ENCODE measurements at regions not wholly inside any gene's neighbourhood (a gene's known extent, or its start where the extent isn't known, plus 50 kb on each side); places are given as distances from the start of the nearest gene placed in this dataset.
A peak's percentile ranks its signal among the peaks of the same experiment; 100 is the strongest.
"Not testable (repeated sequence)": the region's sequence is repeated elsewhere in the genome, so short reads cannot be mapped to it uniquely, and the experiment has no call there.

- no peak for DNase-seq
Measured at GRCh38 chr15:75100679-75101078, 77.3 kb downstream of the PPCDC start.

- peak; percentile 89 to 92 for DNase-seq
Measured at GRCh38 chr15:75104804-75105557, 81.6 kb downstream of the PPCDC start.

GRCh38 chr15:75107516-75107907 is 84.1 kb downstream of the PPCDC start:
- DNase-seq, result no peak

DNA sequence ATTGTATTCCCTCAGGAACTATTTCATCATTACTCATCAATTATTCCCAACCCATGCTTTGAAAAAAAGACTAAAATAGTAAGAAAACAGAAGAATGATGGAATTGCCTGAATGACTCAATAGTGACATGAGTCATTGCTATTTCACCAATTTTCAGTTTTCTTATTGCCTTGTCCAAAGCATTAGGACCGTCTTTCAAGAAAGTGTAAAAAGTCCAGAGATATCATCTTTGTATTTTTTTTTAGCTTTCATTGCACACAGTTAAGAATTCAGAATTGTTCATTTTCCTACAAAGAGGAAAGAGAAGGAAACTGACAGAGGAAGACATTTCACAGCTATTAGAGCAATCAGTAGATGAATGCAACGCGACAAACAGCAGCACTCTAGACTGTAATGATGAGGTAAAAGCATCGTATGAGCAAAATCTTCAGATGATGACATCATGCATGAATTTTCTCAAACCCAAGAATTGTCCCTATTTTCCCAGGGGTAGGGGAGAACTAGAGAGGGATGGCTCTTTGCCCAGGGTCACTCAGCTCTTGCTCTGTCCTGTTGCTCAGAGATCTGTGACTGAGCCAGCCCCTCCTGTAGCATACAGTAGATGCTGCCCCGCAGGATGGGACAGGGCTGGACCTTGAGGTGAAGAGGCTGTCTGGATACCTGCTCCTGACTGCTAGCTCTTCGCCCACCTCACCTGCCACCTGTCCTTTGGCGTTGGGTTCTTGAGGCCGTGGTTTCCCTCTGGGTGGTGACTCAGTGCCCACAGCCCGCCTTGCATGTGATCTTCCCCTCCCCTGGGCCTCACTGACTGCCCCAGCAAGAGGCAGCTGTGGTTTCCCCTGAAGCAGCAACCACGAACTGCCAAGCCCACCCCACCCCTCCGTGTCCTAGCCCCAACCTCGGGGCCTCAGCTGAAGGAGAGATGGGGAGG is 84.8 kb downstream of the PPCDC start:
- DNase-seq, result peak; percentile 47 to 52

- no peak for DNase-seq
Measured at GRCh38 chr15:75109021-75109735, 85.8 kb downstream of the PPCDC start.

DNA sequence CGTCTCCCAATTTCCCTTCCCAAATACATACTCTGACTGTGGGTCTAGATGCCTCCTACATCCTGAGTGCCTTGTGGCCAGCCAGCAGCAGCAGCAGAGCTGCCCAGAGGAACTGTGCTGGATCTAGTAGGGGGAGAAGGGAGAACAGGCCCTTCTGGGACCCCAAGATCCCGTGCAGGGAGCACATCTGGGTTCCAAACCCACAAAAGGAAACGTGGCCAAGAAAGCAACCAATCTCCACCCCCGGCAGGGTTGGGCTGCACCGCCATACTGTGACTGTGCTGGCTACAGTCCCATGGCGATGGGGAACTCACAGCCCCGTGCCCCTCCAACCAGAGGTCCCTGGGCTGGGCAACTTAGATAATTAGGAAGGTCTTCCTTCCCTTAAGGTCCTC is 86.3 kb downstream of the PPCDC start:
- DNase-seq, result no peak

DNA sequence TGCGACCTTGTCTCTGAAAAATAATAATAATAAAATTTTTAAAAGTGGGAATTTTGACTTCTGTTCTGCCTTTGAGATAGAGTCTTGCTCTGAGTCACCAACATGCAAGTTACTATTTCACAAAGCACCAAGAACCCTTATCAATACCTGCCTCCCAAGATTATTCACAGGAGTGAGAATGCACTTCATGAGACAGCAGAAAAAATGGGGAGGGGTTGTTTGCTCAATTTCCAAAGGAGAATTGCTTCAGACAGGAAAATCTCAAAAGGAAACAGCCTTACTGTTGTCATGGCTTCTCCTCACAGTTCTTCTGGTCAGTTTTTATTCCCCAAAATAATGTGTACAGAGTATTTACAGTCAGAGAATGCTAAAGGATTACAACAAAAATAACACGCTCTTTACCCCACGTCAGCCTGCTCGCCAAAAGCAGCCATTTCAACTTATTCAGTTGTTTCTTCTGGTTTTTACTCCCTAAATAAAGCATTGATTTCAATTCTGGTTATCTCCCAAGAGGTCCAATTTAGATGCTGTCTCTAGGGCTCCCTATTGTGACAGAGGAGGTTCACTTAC is 89.0 kb downstream of the PPCDC start:
- DNase-seq, result peak; percentile 28 to 36

DNA sequence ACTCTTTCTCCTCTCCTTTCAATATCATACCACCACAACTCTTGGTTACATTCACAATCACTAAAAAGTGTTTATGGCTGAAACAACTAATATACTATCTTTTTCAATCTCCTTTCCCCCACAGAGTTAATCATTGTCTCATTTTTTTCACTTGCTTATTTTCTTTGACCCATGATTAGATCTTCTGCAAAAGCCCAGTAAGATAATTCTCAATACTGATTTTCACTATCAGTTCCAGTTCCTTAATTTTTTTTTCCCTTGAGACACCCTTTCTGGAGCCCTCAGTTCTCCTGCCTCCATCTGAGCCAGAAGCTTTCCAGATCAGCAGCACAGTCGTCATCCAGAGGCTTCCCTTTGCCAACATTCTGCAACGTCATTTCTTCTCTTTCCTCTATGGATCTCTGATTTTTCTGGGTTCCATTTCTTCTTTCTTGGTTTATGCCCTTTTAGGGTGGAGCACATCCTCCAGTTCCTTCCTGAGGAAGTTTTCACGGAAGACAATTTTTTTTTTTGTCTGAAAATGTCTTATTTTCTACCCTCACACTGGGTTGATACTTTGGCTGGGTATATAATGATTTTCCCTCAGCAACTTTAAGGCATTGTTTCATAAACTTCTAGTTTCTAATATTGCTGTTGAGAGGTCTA is 88.7 kb upstream of the C15orf39 start:
- DNase-seq, result no peak

DNA sequence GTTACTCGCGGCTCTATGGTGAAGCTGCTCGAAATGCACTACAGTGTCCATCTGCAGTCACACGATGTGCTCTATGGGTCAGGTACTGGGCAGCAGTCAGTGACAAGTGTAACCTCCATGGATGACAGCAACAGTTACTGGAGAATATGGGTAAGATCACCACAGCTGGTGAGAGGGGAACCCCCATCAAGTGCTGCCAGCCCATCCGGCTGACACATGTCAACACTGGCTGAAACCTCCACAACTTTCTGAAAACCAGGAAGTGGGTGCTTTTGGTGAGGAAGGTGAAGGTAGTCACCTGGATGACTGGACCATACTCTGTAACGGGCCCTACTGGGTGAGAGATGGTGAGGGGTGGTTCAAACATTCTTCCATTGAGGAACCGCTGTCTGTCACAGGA is 87.4 kb upstream of the C15orf39 start:
- DNase-seq, result no peak

GRCh38 chr15:75114796-75115195 is 86.9 kb upstream of the C15orf39 start:
- DNase-seq, result no peak

GRCh38 chr15:75115411-75115913 is 86.2 kb upstream of the C15orf39 start:
- not testable (repeated sequence) for DNase-seq

- DNase-seq, result not testable (repeated sequence)
Measured at GRCh38 chr15:75116143-75116542, 85.5 kb upstream of the C15orf39 start.

DNA sequence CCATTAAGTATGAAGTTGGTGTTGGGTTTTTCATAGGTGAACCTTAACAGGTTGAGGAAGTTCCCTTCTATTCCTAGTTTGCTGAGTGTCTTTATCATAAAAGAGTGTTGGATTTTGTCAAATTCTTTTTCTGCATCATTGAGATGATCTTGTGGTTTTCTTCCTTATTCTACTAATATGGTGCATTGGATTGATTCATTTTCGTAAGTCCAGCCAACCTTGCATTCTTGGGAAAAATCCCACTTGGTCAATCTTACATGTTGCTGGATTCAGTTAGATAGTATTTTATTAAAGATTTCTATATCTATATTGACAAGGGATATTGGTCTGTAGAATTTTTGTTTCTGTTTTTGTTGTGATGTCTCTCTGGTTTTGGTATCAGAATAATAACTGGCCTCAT is 83.7 kb upstream of the C15orf39 start:
- DNase-seq, result no peak

- not testable (repeated sequence) for DNase-seq
Measured at GRCh38 chr15:75119312-75119711, 82.4 kb upstream of the C15orf39 start.

DNA sequence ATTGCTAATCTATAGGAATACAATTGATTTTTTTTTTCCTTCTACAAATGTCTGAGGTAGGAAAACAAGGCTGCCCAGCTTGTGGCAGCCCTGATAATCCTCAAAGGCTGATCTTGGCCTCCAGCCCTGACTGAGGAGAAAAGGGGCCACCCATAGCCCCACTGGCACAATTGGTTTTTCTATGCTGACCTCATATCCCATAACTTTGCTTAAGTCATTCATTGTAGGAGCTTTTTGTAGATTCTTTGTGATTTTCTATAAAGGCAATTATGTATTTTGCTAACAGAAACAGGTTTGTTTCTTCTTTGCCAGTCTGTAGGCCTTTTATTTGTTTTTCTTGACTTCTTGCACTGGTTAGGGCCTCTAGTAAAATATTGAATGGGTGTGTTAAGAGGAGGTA is 80.2 kb upstream of the C15orf39 start:
- no peak for DNase-seq

- DNase-seq, result no peak
Measured at GRCh38 chr15:75123395-75123794, 78.3 kb upstream of the C15orf39 start.

GRCh38 chr15:75124278-75124677 is 77.4 kb upstream of the C15orf39 start:
- DNase-seq, result not testable (repeated sequence)

- DNase-seq, result no peak
Measured at GRCh38 chr15:75125935-75126334, 75.7 kb upstream of the C15orf39 start.

GRCh38 chr15:75126864-75127580 is 74.7 kb upstream of the C15orf39 start:
- no peak for DNase-seq

- no peak for DNase-seq
Measured at GRCh38 chr15:75129788-75130187, 71.9 kb upstream of the C15orf39 start.

DNA sequence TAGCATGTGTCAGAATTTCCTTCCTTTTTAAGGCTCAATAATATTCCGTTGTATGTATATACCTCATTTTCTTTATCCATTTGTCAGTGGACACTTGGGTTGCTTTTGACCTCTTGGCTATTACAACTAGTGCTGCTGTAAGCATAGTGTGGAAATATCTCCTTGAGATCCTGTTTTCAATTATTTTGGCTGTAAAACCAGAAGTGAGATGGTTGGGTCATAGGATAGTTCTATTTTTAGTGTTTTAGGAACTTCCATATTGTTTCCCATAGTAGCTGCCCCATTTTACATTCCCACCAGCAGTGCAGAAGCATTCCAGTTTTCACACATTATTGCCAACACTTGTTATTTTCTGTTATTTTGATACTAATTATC is 70.4 kb upstream of the C15orf39 start:
- DNase-seq, result peak; percentile 66 to 73

DNA sequence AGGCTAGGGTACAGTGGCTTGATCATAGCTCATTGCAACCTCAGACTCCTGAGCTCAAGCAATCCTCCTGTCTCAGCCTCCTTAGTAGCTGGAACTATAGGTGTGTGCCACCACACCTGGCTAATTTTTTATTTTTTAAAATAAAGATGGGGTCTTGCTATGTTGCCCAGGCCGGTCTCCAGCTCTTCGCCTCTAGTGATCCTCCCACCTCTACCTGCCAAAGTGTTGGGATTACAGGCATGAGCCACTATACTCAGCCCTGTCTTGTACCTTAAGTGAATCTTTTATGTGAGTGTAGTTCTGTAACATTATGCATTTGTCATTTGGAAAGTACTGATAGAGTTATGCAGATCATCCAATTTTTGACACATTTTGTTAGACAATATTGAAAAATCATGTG is 66.9 kb upstream of the C15orf39 start:
- DNase-seq, result no peak
